Upper lobe of left lung (tissue), 4 donors: ENCODE measurements at regions not wholly inside any gene's neighbourhood (a gene's known extent, or its start where the extent isn't known, plus 50 kb on each side); places are given as distances from the start of the nearest gene placed in this dataset.

ENCODE experiments used
- EP300 ChIP-seq, 4 donors: sonication (generic); formaldehyde crosslinking; IDR thresholded peaks; one replicate each; pipeline ENCODE4 v1.5.1; 2017; ENCODE audit warnings: antibody characterized with exemption in 4 of 4, control low read depth in 2 of 4
- POLR2A ChIP-seq, 4 donors: fragments of 450-650 bp; IDR thresholded peaks; one replicate each; pipeline ENCODE4 v1.5.1; 2016 to 2017; ENCODE audit warnings: antibody characterized with exemption in 4 of 4, mild to moderate bottlenecking in 2 of 4
- POLR2AphosphoS5 ChIP-seq, 2 donors: sonication (generic); formaldehyde crosslinking; IDR thresholded peaks; one replicate each; pipeline ENCODE4 v1.5.1; 2017; ENCODE audit warnings: antibody characterized with exemption in 2 of 2
- TF ChIP-seq, protein P1 (sequence below), 6 experiments: fragments of 450-650 bp in 4 of 6; fragments of 200-600 bp in 2 of 6; sonication (generic) in 2 of 6; IDR thresholded peaks; one replicate each; pipeline ENCODE4 v1.5.1; 2016 to 2019; ENCODE audit warnings: antibody characterized with exemption in 6 of 6

DNA sequence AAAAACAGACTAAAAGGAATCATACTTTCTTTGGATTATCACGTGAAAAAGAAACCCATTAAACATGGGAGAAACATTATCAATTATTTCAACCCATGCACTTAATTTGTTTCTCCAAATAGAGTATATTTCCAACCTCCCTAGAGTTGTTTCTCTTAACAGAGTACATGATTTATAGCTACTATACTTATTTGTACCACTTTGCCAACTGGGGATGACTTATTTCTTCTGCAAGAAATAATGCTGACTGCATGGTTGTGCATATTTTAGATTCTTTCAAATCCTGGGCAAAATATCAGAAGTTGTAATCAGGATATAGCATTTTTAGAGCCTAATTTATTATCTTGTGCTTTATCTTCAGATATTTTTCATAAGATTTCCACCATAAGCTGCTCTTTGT lies 629.1 kb upstream of the EYS start:
- TF ChIP-seq, protein P1, sequence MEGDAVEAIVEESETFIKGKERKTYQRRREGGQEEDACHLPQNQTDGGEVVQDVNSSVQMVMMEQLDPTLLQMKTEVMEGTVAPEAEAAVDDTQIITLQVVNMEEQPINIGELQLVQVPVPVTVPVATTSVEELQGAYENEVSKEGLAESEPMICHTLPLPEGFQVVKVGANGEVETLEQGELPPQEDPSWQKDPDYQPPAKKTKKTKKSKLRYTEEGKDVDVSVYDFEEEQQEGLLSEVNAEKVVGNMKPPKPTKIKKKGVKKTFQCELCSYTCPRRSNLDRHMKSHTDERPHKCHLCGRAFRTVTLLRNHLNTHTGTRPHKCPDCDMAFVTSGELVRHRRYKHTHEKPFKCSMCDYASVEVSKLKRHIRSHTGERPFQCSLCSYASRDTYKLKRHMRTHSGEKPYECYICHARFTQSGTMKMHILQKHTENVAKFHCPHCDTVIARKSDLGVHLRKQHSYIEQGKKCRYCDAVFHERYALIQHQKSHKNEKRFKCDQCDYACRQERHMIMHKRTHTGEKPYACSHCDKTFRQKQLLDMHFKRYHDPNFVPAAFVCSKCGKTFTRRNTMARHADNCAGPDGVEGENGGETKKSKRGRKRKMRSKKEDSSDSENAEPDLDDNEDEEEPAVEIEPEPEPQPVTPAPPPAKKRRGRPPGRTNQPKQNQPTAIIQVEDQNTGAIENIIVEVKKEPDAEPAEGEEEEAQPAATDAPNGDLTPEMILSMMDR (IDR thresholded peaks at IDR 0.05), result no peak
- TF ChIP-seq EP300 (IDR thresholded peaks at IDR 0.05), result no peak
- no peak for TF ChIP-seq POLR2AphosphoS5 (IDR thresholded peaks at IDR 0.05)
- TF ChIP-seq POLR2A (IDR thresholded peaks at IDR 0.05), result no peak
